ENCODE measurements at regions not wholly inside any gene's neighbourhood (a gene's known extent, or its start where the extent isn't known, plus 50 kb on each side); places are given as distances from the start of the nearest gene placed in this dataset.

DNA sequence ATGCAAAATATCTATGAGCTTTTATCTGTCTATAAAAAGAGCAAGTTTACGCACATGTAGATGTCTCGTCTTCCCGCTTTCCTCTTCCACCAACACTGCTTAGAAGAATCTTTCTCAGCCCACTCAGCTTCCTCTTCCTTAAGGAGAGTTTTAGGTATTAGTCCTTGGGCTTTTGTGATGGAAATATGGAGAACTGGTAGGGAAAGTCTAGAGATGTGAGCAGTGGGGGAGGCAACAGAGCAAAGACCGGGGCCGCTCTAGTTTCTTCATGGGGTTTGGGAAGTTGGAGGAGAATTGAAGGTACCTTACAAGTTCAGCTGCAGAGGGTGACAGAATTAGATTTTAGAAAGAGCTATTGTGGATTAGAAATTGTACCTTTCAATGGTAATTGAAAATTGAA lies 56.3 kb upstream of the CPNE8 start:
- 80 to 85% methylated on average over 5 of the region's 5 CpGs for WGBS, 2 donors
- Histone ChIP-seq H3K4me3 (no peak overlapping the region), H3K9me3 (no peaks in the 10 kb centered on the region), H3K27me3 (no peaks in the 10 kb centered on the region), H3K27ac (no peak overlapping the region), H3K4me1 (no peaks in the 10 kb centered on the region), H3K36me3 (no peaks in the 10 kb centered on the region)
- ATAC-seq (no peak), FAIRE-seq (no peak), DNase-seq (no peak)
- TF ChIP-seq, protein P1, sequence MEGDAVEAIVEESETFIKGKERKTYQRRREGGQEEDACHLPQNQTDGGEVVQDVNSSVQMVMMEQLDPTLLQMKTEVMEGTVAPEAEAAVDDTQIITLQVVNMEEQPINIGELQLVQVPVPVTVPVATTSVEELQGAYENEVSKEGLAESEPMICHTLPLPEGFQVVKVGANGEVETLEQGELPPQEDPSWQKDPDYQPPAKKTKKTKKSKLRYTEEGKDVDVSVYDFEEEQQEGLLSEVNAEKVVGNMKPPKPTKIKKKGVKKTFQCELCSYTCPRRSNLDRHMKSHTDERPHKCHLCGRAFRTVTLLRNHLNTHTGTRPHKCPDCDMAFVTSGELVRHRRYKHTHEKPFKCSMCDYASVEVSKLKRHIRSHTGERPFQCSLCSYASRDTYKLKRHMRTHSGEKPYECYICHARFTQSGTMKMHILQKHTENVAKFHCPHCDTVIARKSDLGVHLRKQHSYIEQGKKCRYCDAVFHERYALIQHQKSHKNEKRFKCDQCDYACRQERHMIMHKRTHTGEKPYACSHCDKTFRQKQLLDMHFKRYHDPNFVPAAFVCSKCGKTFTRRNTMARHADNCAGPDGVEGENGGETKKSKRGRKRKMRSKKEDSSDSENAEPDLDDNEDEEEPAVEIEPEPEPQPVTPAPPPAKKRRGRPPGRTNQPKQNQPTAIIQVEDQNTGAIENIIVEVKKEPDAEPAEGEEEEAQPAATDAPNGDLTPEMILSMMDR (IDR thresholded peaks at IDR 0.05) = no peak
- intact Hi-C loops (cut with DNase I) = no loop called here

DNA sequence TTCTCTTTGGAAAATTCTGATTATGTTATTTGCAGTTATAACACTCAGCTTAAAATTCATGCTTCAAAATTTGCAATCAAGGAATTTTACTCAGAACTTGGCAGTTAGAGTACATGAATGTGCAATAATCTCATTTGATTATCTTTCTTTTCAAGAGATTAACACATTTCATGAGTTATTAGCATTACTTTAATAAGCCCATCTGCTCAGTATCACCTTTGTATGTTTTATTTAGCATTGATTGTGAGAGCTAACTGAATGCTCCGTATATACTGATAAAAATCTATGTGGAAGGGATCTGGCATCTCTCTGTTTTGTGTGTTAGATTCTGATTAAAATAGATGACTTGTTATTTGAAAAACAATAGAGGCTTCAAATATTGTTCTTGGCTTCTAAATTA lies 55.6 kb upstream of the CPNE8 start:
- Histone ChIP-seq H3K27me3 (no peaks in the 10 kb centered on the region), H3K36me3 (no peaks in the 10 kb centered on the region), H3K27ac (no peak overlapping the region), H3K4me3 (no peak overlapping the region), H3K9me3 (no peaks in the 10 kb centered on the region), H3K4me1 (no peaks in the 10 kb centered on the region)
- intact Hi-C loops (cut with DNase I) = no loop called here
- ATAC-seq (no peak), DNase-seq (no peak), FAIRE-seq (no peak)
- WGBS, 2 donors = 21 to 28% methylated on average over 1 of the region's 1 CpG
- TF ChIP-seq, protein P1 (IDR thresholded peaks at IDR 0.05) = no peak

DNA sequence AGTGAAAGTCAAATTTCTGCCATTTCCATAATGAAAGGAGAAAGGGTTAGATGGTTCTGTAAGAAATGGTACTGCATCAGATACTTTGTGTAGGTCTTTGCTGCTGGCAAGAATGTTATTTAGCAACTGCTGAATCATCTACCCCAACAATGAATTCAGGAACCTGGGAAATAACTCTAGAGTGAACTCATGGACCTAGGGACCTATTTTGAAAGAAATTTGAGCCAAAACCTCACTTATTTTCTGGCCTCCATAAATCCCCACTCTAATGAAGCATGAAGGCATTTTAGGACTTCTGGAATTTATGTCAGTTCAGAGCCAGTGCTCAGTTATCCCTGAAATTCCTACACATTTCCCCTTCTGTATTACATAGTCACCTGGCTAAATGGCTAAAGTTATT lies 50.9 kb upstream of the CPNE8 start:
- H3K4me3 ChIP-seq = no peak overlapping the region
- no peaks in the 10 kb centered on the region for H3K36me3 ChIP-seq
- DNase-seq (no peak), FAIRE-seq (no peak), ATAC-seq (no peak)
- intact Hi-C loops (cut with DNase I) = no loop called here
- TF ChIP-seq, protein P1 (IDR thresholded peaks at IDR 0.05) = no peak
- no peaks in the 10 kb centered on the region for H3K9me3 ChIP-seq
- no peaks in the 10 kb centered on the region for H3K27me3 ChIP-seq
- H3K27ac ChIP-seq = no peak overlapping the region
- H3K4me1 ChIP-seq = no peaks in the 10 kb centered on the region
